ENCODE measurements at regions not wholly inside any gene's neighbourhood (a gene's known extent, or its start where the extent isn't known, plus 50 kb on each side); places are given as distances from the start of the nearest gene placed in this dataset.

- no peak overlapping the region for H4K5ac ChIP-seq (ENCODE audit: low read depth, low read length)
- no peaks in the 10 kb centered on the region for H3K9me1 ChIP-seq (ENCODE audit: insufficient read depth, low read length)
- CTCF ChIA-PET: no interaction called here
- H3K56ac ChIP-seq (ENCODE audit: extremely low read depth, insufficient read depth, low read length): no peak overlapping the region
- H4K20me1 ChIP-seq (ENCODE audit: insufficient read depth, low read length): no peaks in the 10 kb centered on the region
- H3K4ac ChIP-seq (ENCODE audit: low read depth, low read length): no peak overlapping the region
- no peaks in the 10 kb centered on the region for H3K36me3 ChIP-seq (ENCODE audit: control insufficient read depth, insufficient read depth, low read length)
- H2AK5ac ChIP-seq (ENCODE audit: low read depth, low read length): no peak overlapping the region
- no peak overlapping the region for H3K4me2 ChIP-seq (ENCODE audit: low read depth, low read length)
- H3K9me3 ChIP-seq (ENCODE audit: control insufficient read depth, insufficient read depth, low read length): peaks cover 54% of the 10 kb centered on the region
- H3K4me3 ChIP-seq (ENCODE audit: insufficient read depth, low read depth, low read length): no peak overlapping the region
- no peak overlapping the region for H2AK9ac ChIP-seq (replicated peaks; ENCODE audit: low read depth, low read length, poor library complexity)
- no TSS peak for BruUV-seq (replicated peaks)
- no peak overlapping the region for H2BK5ac ChIP-seq (ENCODE audit: low read depth, low read length, poor library complexity, severe bottlenecking)
- no peak overlapping the region for H3K18ac ChIP-seq (ENCODE audit: low read depth, low read length)
- ATAC-seq (ENCODE audit: low read depth) (no peak), DNase-seq (no peak)
- H2BK20ac ChIP-seq (ENCODE audit: low read depth, low read length): no peak overlapping the region
- intact Hi-C loops (cut with micrococcal nuclease): no loop called here
- no peak overlapping the region for H3K27ac ChIP-seq (ENCODE audit: insufficient read depth, low read length)
- H2BK120ac ChIP-seq (ENCODE audit: low read depth, low read length): no peak overlapping the region
- no peak overlapping the region for H3K23ac ChIP-seq (ENCODE audit: low read depth, low read length)
- H4K91ac ChIP-seq (ENCODE audit: insufficient read depth, low read depth, low read length): no peak overlapping the region
- no peaks in the 10 kb centered on the region for H3K79me1 ChIP-seq (ENCODE audit: low read depth in 1 of 2, low read length in 2 of 2)
- 16% methylated on average over 4 of the region's 18 CpGs; no CpG with 5 or more reads in 1 of the 2 experiments for WGBS, 2 experiments (ENCODE audit: extremely low coverage in 2 of 2, insufficient read length in 1 of 2)
- no peak overlapping the region for H3K14ac ChIP-seq (replicated peaks; ENCODE audit: low read depth, low read length)
- H4K8ac ChIP-seq (ENCODE audit: low read depth in 2 of 2, low read length in 2 of 2): no peak overlapping the region
- H2AFZ ChIP-seq (replicated peaks; ENCODE audit: low read length, poor library complexity): no peak overlapping the region
- no peaks in the 10 kb centered on the region for H3K4me1 ChIP-seq (ENCODE audit: control insufficient read depth, insufficient read depth, low read length)
- in situ Hi-C loops (cut with MboI; ENCODE audit: low sequenced_read_pairs): no loop called here
- POLR2A ChIA-PET (ENCODE audit: unreplicated experiment): no interaction called here
- no peak overlapping the region for H3K9ac ChIP-seq (ENCODE audit: low read depth, low read length)
- TF ChIP-seq CHD1 (IDR thresholded peaks at IDR 0.05; ENCODE audit: low read depth, low read length): no peak
- no peak for TF ChIP-seq MAZ (IDR thresholded peaks at IDR 0.05; ENCODE audit: borderline replicate concordance, low read depth, low read length)
- TF ChIP-seq CEBPB (IDR thresholded peaks at IDR 0.05; ENCODE audit: low read depth, low read length): no peak
- TF ChIP-seq NFE2L2 (IDR thresholded peaks at IDR 0.05; ENCODE audit: low read depth, low read length): no peak
- TF ChIP-seq RFX5 (IDR thresholded peaks at IDR 0.05; ENCODE audit: low read depth, low read length): no peak
- TF ChIP-seq MXI1 (IDR thresholded peaks at IDR 0.05; ENCODE audit: borderline replicate concordance, low read depth, low read length): no peak
- no peak for TF ChIP-seq MAFK (IDR thresholded peaks at IDR 0.05; ENCODE audit: low read depth, low read length)
- TF ChIP-seq ELK1 (IDR thresholded peaks at IDR 0.05; ENCODE audit: borderline replicate concordance, low read depth, low read length): no peak
- TF ChIP-seq SMC3 (IDR thresholded peaks at IDR 0.05; ENCODE audit: low read depth, low read length): no peak
- TF ChIP-seq BHLHE40 (IDR thresholded peaks at IDR 0.05; ENCODE audit: low read depth, low read length): no peak
- TF ChIP-seq POLR2A (IDR thresholded peaks at IDR 0.05; ENCODE audit: low read depth, low read length): no peak
- no peak for TF ChIP-seq FOS (IDR thresholded peaks at IDR 0.05; ENCODE audit: low read depth, low read length)
- no peak for TF ChIP-seq RAD21 (IDR thresholded peaks at IDR 0.05; ENCODE audit: low read length)
- no peak for TF ChIP-seq RCOR1 (IDR thresholded peaks at IDR 0.05; ENCODE audit: insufficient replicate concordance, low read length)
- TF ChIP-seq CTCF (conservative IDR thresholded peaks at IDR 0.05; ENCODE audit: low read depth, low read length): no peak
- no peak for TF ChIP-seq USF2 (IDR thresholded peaks at IDR 0.05; ENCODE audit: low read depth, low read length)
- no peak overlapping the region for H2BK15ac ChIP-seq (ENCODE audit: low read depth, low read length)
- dilution Hi-C loops (cut with HindIII; ENCODE audit: low sequenced_read_pairs, unreplicated experiment): no loop called here
- no peaks in the 10 kb centered on the region for H3K27me3 ChIP-seq (ENCODE audit: control insufficient read depth, insufficient read depth, low read length)
Observed at GRCh38 chr22:48827904-48828555, 999.6 kb downstream of the BRD1 start.

Data from IMR-90 (cell line).